A673 (cell line): ENCODE measurements at regions not wholly inside any gene's neighbourhood (a gene's known extent, or its start where the extent isn't known, plus 50 kb on each side); places are given as distances from the start of the nearest gene placed in this dataset.

Source experiments
- EZH2 ChIP-seq: fragments of 200-600 bp; sonication (generic); IDR thresholded peaks from 2 replicates; pipeline ENCODE4 v1.6.1; 2017; ENCODE audit warnings: borderline replicate concordance, low read depth, mild to moderate bottlenecking, mixed read lengths, antibody characterized with exemption, low read length; ENCODE audit not compliant: poor library complexity, severe bottlenecking
- TF ChIP-seq, protein P1 (sequence below): fragments of 300-800, 200-600 bp; sonication (generic); conservative IDR thresholded peaks from 2 replicates; pipeline ENCODE4 v1.5.1; 2017; ENCODE audit warnings: low read depth, mild to moderate bottlenecking, antibody characterized with exemption, low read length, moderate library complexity, mixed read lengths

DNA sequence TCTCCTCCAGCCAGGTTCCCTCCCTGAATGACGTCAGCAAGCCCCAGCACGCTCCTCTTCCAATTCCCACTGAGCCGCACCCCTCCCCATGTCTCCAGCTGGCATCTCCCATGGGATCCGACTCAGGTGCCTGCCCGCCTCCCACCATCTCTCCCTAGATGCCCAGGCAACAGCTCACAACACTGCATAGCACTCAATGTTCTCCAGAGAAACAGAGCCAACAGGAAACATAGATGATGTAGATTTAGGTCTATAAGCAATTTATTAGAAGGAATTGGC is 532.3 kb downstream of the BRD1 start:
- no peak for TF ChIP-seq EZH2
- TF ChIP-seq, protein P1, sequence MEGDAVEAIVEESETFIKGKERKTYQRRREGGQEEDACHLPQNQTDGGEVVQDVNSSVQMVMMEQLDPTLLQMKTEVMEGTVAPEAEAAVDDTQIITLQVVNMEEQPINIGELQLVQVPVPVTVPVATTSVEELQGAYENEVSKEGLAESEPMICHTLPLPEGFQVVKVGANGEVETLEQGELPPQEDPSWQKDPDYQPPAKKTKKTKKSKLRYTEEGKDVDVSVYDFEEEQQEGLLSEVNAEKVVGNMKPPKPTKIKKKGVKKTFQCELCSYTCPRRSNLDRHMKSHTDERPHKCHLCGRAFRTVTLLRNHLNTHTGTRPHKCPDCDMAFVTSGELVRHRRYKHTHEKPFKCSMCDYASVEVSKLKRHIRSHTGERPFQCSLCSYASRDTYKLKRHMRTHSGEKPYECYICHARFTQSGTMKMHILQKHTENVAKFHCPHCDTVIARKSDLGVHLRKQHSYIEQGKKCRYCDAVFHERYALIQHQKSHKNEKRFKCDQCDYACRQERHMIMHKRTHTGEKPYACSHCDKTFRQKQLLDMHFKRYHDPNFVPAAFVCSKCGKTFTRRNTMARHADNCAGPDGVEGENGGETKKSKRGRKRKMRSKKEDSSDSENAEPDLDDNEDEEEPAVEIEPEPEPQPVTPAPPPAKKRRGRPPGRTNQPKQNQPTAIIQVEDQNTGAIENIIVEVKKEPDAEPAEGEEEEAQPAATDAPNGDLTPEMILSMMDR, result no peak
